ENCODE measurements at regions not wholly inside any gene's neighbourhood (a gene's known extent, or its start where the extent isn't known, plus 50 kb on each side); places are given as distances from the start of the nearest gene placed in this dataset.

GRCh38 chr4:184895012-184895695 lies 69.4 kb upstream of the ACSL1 start (continued):
- no peak for TF ChIP-seq E2F8 (IDR thresholded peaks at IDR 0.05; ENCODE audit: low read depth, partially characterized antibody)
- TF ChIP-seq, protein P1, sequence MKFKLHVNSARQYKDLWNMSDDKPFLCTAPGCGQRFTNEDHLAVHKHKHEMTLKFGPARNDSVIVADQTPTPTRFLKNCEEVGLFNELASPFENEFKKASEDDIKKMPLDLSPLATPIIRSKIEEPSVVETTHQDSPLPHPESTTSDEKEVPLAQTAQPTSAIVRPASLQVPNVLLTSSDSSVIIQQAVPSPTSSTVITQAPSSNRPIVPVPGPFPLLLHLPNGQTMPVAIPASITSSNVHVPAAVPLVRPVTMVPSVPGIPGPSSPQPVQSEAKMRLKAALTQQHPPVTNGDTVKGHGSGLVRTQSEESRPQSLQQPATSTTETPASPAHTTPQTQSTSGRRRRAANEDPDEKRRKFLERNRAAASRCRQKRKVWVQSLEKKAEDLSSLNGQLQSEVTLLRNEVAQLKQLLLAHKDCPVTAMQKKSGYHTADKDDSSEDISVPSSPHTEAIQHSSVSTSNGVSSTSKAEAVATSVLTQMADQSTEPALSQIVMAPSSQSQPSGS (IDR thresholded peaks at IDR 0.05; ENCODE audit: low read length): no peak
- no peak for TF ChIP-seq HSF1 (IDR thresholded peaks at IDR 0.05; ENCODE audit: low read depth, low read length)
- no peak for TF ChIP-seq MEF2B (IDR thresholded peaks at IDR 0.05; ENCODE audit: partially characterized antibody, poor library complexity, severe bottlenecking)
- no peak for TF ChIP-seq CUX1 (IDR thresholded peaks at IDR 0.05; ENCODE audit: insufficient replicate concordance, low read depth, low read length)
- no peak for TF ChIP-seq NR2C1 (IDR thresholded peaks at IDR 0.05)
- no peak for TF ChIP-seq TAF1 (IDR thresholded peaks at IDR 0.05; ENCODE audit: borderline replicate concordance, low read depth, low read length)
- TF ChIP-seq, protein P2, sequence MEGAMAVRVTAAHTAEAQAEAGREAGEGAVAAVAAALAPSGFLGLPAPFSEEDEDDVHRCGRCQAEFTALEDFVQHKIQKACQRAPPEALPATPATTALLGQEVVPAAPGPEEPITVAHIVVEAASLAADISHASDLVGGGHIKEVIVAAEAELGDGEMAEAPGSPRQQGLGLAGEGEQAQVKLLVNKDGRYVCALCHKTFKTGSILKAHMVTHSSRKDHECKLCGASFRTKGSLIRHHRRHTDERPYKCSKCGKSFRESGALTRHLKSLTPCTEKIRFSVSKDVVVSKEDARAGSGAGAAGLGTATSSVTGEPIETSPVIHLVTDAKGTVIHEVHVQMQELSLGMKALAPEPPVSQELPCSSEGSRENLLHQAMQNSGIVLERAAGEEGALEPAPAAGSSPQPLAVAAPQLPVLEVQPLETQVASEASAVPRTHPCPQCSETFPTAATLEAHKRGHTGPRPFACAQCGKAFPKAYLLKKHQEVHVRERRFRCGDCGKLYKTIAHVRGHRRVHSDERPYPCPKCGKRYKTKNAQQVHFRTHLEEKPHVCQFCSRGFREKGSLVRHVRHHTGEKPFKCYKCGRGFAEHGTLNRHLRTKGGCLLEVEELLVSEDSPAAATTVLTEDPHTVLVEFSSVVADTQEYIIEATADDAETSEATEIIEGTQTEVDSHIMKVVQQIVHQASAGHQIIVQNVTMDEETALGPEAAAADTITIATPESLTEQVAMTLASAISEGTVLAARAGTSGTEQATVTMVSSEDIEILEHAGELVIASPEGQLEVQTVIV (IDR thresholded peaks at IDR 0.05; ENCODE audit: borderline replicate concordance, partially characterized antibody): no peak
- TF ChIP-seq ATF3 (IDR thresholded peaks at IDR 0.05; ENCODE audit: borderline replicate concordance, extremely low read depth, low read depth, low read length): no peak
- TF ChIP-seq SMC3 (IDR thresholded peaks at IDR 0.05; ENCODE audit: borderline replicate concordance, low read length): no peak
- TF ChIP-seq ZBTB33 (IDR thresholded peaks at IDR 0.05): no peak
